ENCODE measurements at regions not wholly inside any gene's neighbourhood (a gene's known extent, or its start where the extent isn't known, plus 50 kb on each side); places are given as distances from the start of the nearest gene placed in this dataset.

DNA sequence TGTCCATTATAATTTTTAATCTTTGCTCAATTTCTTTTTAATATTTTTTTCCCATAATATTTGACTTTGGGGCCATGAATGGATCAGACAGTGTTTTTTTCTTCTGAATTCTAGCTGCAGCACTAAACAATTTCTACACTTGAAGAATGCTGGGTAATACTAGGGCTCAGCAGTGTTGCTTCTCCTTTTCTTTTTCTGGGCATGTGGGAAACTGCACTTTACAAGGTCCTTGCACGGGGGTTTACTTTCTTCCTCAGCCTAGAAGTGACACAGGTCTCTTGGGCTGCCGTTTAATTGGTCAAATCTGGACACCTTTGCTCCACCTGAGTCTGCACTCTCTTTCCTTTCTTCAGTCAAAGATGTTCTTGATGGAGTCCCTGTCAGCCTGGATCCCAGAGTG lies 135.4 kb upstream of the APCDD1 start:
- Histone ChIP-seq H3K27ac (ENCODE audit: low read length) (no peak overlapping the region), H3K9me3 (ENCODE audit: control insufficient read depth, low read depth, low read length) (no peaks in the 10 kb centered on the region), H3K27me3 (ENCODE audit: control insufficient read depth, insufficient read depth, low read length) (no peaks in the 10 kb centered on the region), H3K9ac (ENCODE audit: low read length) (no peak overlapping the region), H3K4me1 (ENCODE audit: control insufficient read depth, low read depth, low read length) (peaks cover 21% of the 10 kb centered on the region), H3K4me3 (ENCODE audit: low read length) (no peak overlapping the region), H3K36me3 (ENCODE audit: control insufficient read depth, low read depth, low read length) (no peaks in the 10 kb centered on the region)

GRCh38 chr18:10319914-10320600 lies 134.4 kb upstream of the APCDD1 start:
- Histone ChIP-seq H3K9ac (ENCODE audit: low read length) (no peak overlapping the region), H3K36me3 (ENCODE audit: control insufficient read depth, low read depth, low read length) (no peaks in the 10 kb centered on the region), H3K4me3 (ENCODE audit: low read length) (no peak overlapping the region), H3K4me1 (ENCODE audit: control insufficient read depth, low read depth, low read length) (peaks cover 21% of the 10 kb centered on the region), H3K27ac (ENCODE audit: low read length) (no peak overlapping the region), H3K27me3 (ENCODE audit: control insufficient read depth, insufficient read depth, low read length) (no peaks in the 10 kb centered on the region), H3K9me3 (ENCODE audit: control insufficient read depth, low read depth, low read length) (no peaks in the 10 kb centered on the region)

GRCh38 chr18:10320791-10321190 lies 133.6 kb upstream of the APCDD1 start:
- Histone ChIP-seq H3K4me1 (ENCODE audit: control insufficient read depth, low read depth, low read length) (peaks cover 21% of the 10 kb centered on the region), H3K27me3 (ENCODE audit: control insufficient read depth, insufficient read depth, low read length) (no peaks in the 10 kb centered on the region), H3K9ac (ENCODE audit: low read length) (no peak overlapping the region), H3K36me3 (ENCODE audit: control insufficient read depth, low read depth, low read length) (no peaks in the 10 kb centered on the region), H3K9me3 (ENCODE audit: control insufficient read depth, low read depth, low read length) (no peaks in the 10 kb centered on the region), H3K4me3 (ENCODE audit: low read length) (no peak overlapping the region), H3K27ac (ENCODE audit: low read length) (no peak overlapping the region)

DNA sequence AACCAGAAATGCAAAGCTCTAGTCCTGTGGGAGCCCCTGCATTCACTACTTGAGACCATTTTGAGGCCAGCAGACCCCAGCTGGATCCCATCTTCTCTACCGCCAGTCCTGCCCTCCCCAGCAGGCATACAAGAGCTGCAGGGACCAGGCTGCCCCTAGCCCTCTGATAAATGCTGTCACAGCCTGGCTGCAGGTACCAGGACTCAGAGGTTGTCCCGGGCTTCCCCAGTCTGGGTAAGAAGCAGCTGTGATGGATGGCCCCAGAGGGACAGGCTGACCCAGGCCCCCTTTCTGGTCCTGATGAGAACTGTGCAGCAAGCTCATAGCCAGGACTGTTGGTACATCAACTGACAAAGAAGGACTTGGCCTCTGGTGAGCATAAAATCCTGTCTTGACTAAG lies 132.9 kb upstream of the APCDD1 start:
- Histone ChIP-seq H3K9me3 (ENCODE audit: control insufficient read depth, low read depth, low read length) (no peaks in the 10 kb centered on the region), H3K4me1 (ENCODE audit: control insufficient read depth, low read depth, low read length) (peaks cover 21% of the 10 kb centered on the region), H3K27ac (ENCODE audit: low read length) (no peak overlapping the region), H3K27me3 (ENCODE audit: control insufficient read depth, insufficient read depth, low read length) (no peaks in the 10 kb centered on the region), H3K36me3 (ENCODE audit: control insufficient read depth, low read depth, low read length) (no peaks in the 10 kb centered on the region), H3K9ac (ENCODE audit: low read length) (no peak overlapping the region), H3K4me3 (ENCODE audit: low read length) (no peak overlapping the region)

GRCh38 chr18:10322004-10322403 lies 132.4 kb upstream of the APCDD1 start:
- Histone ChIP-seq H3K4me1 (ENCODE audit: control insufficient read depth, low read depth, low read length) (peaks cover 21% of the 10 kb centered on the region), H3K4me3 (ENCODE audit: low read length) (no peak overlapping the region), H3K9ac (ENCODE audit: low read length) (no peak overlapping the region), H3K9me3 (ENCODE audit: control insufficient read depth, low read depth, low read length) (no peaks in the 10 kb centered on the region), H3K36me3 (ENCODE audit: control insufficient read depth, low read depth, low read length) (no peaks in the 10 kb centered on the region), H3K27me3 (ENCODE audit: control insufficient read depth, insufficient read depth, low read length) (no peaks in the 10 kb centered on the region), H3K27ac (ENCODE audit: low read length) (no peak overlapping the region)

- no peaks in the 10 kb centered on the region for H3K27me3 ChIP-seq (ENCODE audit: control insufficient read depth, insufficient read depth, low read length)
- no peaks in the 10 kb centered on the region for H3K9me3 ChIP-seq (ENCODE audit: control insufficient read depth, low read depth, low read length)
- H3K4me3 ChIP-seq (ENCODE audit: low read length), result no peak overlapping the region
- H3K27ac ChIP-seq (ENCODE audit: low read length), result no peak overlapping the region
- peaks cover 21% of the 10 kb centered on the region for H3K4me1 ChIP-seq (ENCODE audit: control insufficient read depth, low read depth, low read length)
- no peaks in the 10 kb centered on the region for H3K36me3 ChIP-seq (ENCODE audit: control insufficient read depth, low read depth, low read length)
- no peak overlapping the region for H3K9ac ChIP-seq (ENCODE audit: low read length)
These were observed 132.0 kb upstream of the APCDD1 start for GRCh38 chr18:10322435-10322834.

DNA sequence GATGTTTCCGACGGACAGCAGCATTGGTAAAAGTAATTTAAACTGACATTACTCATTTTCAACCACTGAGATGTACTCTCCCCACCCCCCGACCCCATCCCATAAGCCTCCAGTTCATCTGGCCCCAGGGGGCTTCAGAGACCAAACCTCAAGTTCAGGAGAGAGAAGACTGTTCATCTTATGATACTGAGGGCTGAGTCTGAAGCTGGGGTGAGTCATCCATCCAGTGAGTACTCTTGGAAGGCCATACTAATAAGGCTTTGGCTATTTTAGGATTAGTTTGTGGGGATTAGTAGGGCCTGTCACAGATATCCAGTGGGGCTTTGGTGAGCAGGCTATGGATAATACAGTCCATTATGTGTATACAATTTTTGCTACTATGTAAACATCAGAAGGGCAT lies 125.3 kb upstream of the APCDD1 start:
- H3K9me3 ChIP-seq (ENCODE audit: control insufficient read depth, low read depth, low read length), result no peaks in the 10 kb centered on the region

GRCh38 chr18:10330428-10330827 lies 124.0 kb upstream of the APCDD1 start:
- no peaks in the 10 kb centered on the region for H3K27me3 ChIP-seq (ENCODE audit: control insufficient read depth, insufficient read depth, low read length)
- H3K36me3 ChIP-seq (ENCODE audit: control insufficient read depth, low read depth, low read length), result no peaks in the 10 kb centered on the region
- no peak overlapping the region for H3K27ac ChIP-seq (ENCODE audit: low read length)
- H3K4me3 ChIP-seq (ENCODE audit: low read length), result no peak overlapping the region
- no peaks in the 10 kb centered on the region for H3K4me1 ChIP-seq (ENCODE audit: control insufficient read depth, low read depth, low read length)
- no peak overlapping the region for H3K9ac ChIP-seq (ENCODE audit: low read length)
- no peaks in the 10 kb centered on the region for H3K9me3 ChIP-seq (ENCODE audit: control insufficient read depth, low read depth, low read length)

More for the DNA sequence above, 125.3 kb upstream of the APCDD1 start:
- H3K4me3 ChIP-seq (ENCODE audit: low read length), result no peak overlapping the region
- no peaks in the 10 kb centered on the region for H3K36me3 ChIP-seq (ENCODE audit: control insufficient read depth, low read depth, low read length)
- H3K4me1 ChIP-seq (ENCODE audit: control insufficient read depth, low read depth, low read length), result no peaks in the 10 kb centered on the region
- no peaks in the 10 kb centered on the region for H3K27me3 ChIP-seq (ENCODE audit: control insufficient read depth, insufficient read depth, low read length)
- H3K9ac ChIP-seq (ENCODE audit: low read length), result no peak overlapping the region
- H3K27ac ChIP-seq (ENCODE audit: low read length), result no peak overlapping the region

GRCh38 chr18:10332452-10332851 lies 122.0 kb upstream of the APCDD1 start:
- H3K9me3 ChIP-seq (ENCODE audit: control insufficient read depth, low read depth, low read length), result no peaks in the 10 kb centered on the region

GRCh38 chr18:10336749-10337350 lies 117.6 kb upstream of the APCDD1 start:
- Histone ChIP-seq H3K9ac (ENCODE audit: low read length) (no peak overlapping the region), H3K36me3 (ENCODE audit: control insufficient read depth, low read depth, low read length) (no peaks in the 10 kb centered on the region), H3K9me3 (ENCODE audit: control insufficient read depth, low read depth, low read length) (no peaks in the 10 kb centered on the region), H3K4me3 (ENCODE audit: low read length) (no peak overlapping the region), H3K27me3 (ENCODE audit: control insufficient read depth, insufficient read depth, low read length) (no peaks in the 10 kb centered on the region), H3K4me1 (ENCODE audit: control insufficient read depth, low read depth, low read length) (no peaks in the 10 kb centered on the region), H3K27ac (ENCODE audit: low read length) (no peak overlapping the region)

More at GRCh38 chr18:10332452-10332851, 122.0 kb upstream of the APCDD1 start:
- Histone ChIP-seq H3K27ac (ENCODE audit: low read length) (no peak overlapping the region), H3K9ac (ENCODE audit: low read length) (no peak overlapping the region), H3K4me3 (ENCODE audit: low read length) (no peak overlapping the region), H3K4me1 (ENCODE audit: control insufficient read depth, low read depth, low read length) (no peaks in the 10 kb centered on the region), H3K27me3 (ENCODE audit: control insufficient read depth, insufficient read depth, low read length) (no peaks in the 10 kb centered on the region), H3K36me3 (ENCODE audit: control insufficient read depth, low read depth, low read length) (no peaks in the 10 kb centered on the region)

DNA sequence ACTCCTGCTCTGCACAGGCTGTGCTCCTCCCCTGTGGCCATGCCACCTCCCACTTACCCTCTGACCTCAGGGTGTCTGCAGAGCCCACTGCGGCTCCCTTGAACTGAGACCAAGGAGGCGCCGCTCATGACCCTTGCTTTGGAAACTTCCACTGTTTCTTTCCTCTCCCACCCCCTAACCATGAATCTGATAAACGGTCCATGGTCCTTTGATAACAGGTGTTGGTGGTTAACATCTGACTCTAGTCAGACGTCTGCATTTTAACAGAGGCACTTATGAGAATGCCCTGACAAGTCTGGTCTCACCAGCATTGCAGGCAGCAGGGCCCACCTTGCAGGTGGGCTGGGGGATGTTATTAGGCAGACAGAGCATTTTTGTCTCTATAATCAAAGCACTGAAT lies 113.6 kb upstream of the APCDD1 start:
- Histone ChIP-seq H3K36me3 (ENCODE audit: control insufficient read depth, low read depth, low read length) (no peaks in the 10 kb centered on the region), H3K4me3 (ENCODE audit: low read length) (no peak overlapping the region), H3K27me3 (ENCODE audit: control insufficient read depth, insufficient read depth, low read length) (no peaks in the 10 kb centered on the region)

DNA sequence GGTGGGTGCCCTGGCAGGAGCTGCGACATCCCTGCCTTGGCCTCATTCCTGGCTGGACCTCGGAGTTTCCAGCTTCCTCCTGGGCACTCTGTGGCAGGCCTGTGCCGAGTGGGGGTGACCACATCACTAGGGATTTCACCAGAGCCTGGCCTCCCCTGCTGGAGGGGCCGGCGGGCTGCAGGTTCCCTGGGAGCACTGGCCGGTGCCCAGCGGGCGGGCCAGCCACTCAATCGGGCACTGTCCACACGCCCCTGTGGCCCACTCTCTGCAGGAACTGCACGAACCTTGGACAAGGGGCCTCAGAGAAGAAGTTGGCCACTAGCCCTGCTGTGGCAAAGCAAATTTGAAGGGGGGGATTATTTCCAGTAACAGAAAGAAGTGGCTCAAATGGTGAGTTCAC lies 110.7 kb upstream of the APCDD1 start:
- Histone ChIP-seq H3K27ac (ENCODE audit: low read length) (no peak overlapping the region), H3K4me1 (ENCODE audit: control insufficient read depth, low read depth, low read length) (no peaks in the 10 kb centered on the region), H3K36me3 (ENCODE audit: control insufficient read depth, low read depth, low read length) (no peaks in the 10 kb centered on the region), H3K9ac (ENCODE audit: low read length) (no peak overlapping the region), H3K27me3 (ENCODE audit: control insufficient read depth, insufficient read depth, low read length) (no peaks in the 10 kb centered on the region), H3K9me3 (ENCODE audit: control insufficient read depth, low read depth, low read length) (no peaks in the 10 kb centered on the region), H3K4me3 (ENCODE audit: low read length) (no peak overlapping the region)

More for the DNA sequence above, 113.6 kb upstream of the APCDD1 start:
- no peak overlapping the region for H3K27ac ChIP-seq (ENCODE audit: low read length)
- H3K9ac ChIP-seq (ENCODE audit: low read length), result no peak overlapping the region
- no peaks in the 10 kb centered on the region for H3K4me1 ChIP-seq (ENCODE audit: control insufficient read depth, low read depth, low read length)
- H3K9me3 ChIP-seq (ENCODE audit: control insufficient read depth, low read depth, low read length), result no peaks in the 10 kb centered on the region

Measured in iPS-18a (cell line).